ENCODE measurements at regions not wholly inside any gene's neighbourhood (a gene's known extent, or its start where the extent isn't known, plus 50 kb on each side); places are given as distances from the start of the nearest gene placed in this dataset.
"Not testable (repeated sequence)": the region's sequence is repeated elsewhere in the genome, so short reads cannot be mapped to it uniquely, and the experiment has no call there.

DNA sequence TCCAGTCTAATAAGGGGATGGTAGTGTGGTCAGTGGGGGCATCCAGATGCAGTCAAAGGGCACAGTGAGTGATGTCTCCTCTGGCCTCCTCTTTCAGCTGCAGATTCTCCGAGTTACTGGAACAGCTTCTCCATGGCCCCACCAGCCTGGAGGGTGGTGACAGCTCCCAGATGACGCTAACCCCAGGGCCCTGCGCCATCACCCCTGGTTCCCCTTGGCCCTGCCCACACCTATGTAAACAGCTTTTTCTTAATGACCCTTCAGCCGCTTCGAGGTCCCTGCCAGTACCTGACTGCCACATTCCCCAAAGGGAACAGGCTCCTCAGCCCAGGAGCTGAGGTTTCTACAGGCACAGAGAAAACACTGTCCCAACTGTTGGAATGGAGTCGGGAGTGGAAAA is 235.0 kb downstream of the POTED start:
- POLR2A ChIA-PET; H3K4me3 ChIP-seq (ENCODE audit: control insufficient read depth in 1 of 7, extremely low read depth in 1 of 7, insufficient read depth in 4 of 7, low read depth in 2 of 7, low read length in 6 of 7); CTCF ChIA-PET; H3K4me1 ChIP-seq (ENCODE audit: control extremely low read depth in 1 of 4, control insufficient read depth in 4 of 4, insufficient read depth in 4 of 4, low read length in 3 of 4); H3K27me3 ChIP-seq (replicated peaks in 2 of 5; ENCODE audit: control insufficient read depth in 4 of 5, insufficient read depth in 5 of 5, low read length in 4 of 5); H3K27ac ChIP-seq (ENCODE audit: insufficient read depth in 1 of 2, low read depth in 1 of 2, low read length in 2 of 2, poor library complexity in 1 of 2, severe bottlenecking in 2 of 2); H3K36me3 ChIP-seq (ENCODE audit: control insufficient read depth in 4 of 4, insufficient read depth in 4 of 4, low read length in 3 of 4); DNase-seq: not testable (repeated sequence)
- H3K9me3 ChIP-seq (ENCODE audit: control extremely low read depth in 1 of 5, control insufficient read depth in 4 of 5, insufficient read depth in 2 of 5, low read depth in 1 of 5, low read length in 4 of 5): peaks cover 0 to 12% (median 0%) of the 10 kb centered on the region in 5 experiments
- WGBS (ENCODE audit: insufficient coverage): 77% methylated on average over 3 of the region's 6 CpGs

DNA sequence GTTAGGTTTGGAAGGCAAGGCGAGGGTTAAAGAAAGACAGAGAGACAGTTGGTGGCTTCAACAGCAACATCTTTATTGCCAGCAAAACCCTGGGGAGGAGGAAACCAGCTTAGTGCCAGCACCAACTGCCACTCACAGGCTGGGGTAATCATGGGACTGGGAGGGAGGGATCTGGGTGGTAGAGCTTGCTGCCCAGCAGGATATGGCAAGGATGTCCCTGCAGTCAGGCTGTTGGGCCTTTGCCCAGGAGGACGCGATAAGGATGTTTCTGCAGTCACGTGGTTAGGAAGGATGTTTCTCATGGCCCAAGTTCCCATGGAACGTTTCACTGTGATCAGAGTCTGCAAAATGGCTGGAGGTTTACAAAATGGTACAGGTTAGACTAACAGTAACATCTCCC is 233.5 kb downstream of the POTED start:
- H3K4me3 ChIP-seq (ENCODE audit: control insufficient read depth in 1 of 7, extremely low read depth in 1 of 7, insufficient read depth in 4 of 7, low read depth in 2 of 7, low read length in 6 of 7); POLR2A ChIA-PET; DNase-seq; H3K27ac ChIP-seq (ENCODE audit: insufficient read depth in 1 of 2, low read depth in 1 of 2, low read length in 2 of 2, poor library complexity in 1 of 2, severe bottlenecking in 2 of 2); H3K36me3 ChIP-seq (ENCODE audit: control insufficient read depth in 4 of 4, insufficient read depth in 4 of 4, low read length in 3 of 4); H3K4me1 ChIP-seq (ENCODE audit: control extremely low read depth in 1 of 4, control insufficient read depth in 4 of 4, insufficient read depth in 4 of 4, low read length in 3 of 4); H3K9me3 ChIP-seq (ENCODE audit: control extremely low read depth in 1 of 5, control insufficient read depth in 4 of 5, insufficient read depth in 2 of 5, low read depth in 1 of 5, low read length in 4 of 5); H3K27me3 ChIP-seq (replicated peaks in 2 of 5; ENCODE audit: control insufficient read depth in 4 of 5, insufficient read depth in 5 of 5, low read length in 4 of 5); CTCF ChIA-PET: not testable (repeated sequence)
- WGBS (ENCODE audit: insufficient coverage): no CpG with 5 or more reads among the region's 5 CpGs

DNA sequence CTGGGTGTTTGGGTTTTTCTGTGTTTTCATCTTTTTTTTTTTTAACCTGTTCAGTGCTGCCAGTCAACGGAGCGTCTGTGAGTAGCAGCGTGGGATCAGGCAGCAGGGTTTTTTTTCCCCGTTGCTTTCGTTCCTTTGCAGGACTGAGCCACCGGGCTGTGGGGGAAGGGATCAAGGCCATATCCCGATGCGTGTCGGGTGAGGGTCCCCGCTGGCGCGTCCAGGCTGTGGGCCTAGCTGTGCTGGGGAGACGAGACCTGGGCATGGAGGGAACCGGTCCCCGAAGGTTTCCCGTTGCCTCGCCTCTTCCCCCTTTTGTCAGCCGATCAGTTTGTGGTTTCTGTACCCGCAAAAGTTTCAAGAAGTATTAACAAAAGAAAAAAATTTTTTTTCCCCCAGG is 218.1 kb downstream of the POTED start:
- DNase-seq; POLR2A ChIA-PET; H3K27ac ChIP-seq (ENCODE audit: insufficient read depth in 1 of 2, low read depth in 1 of 2, low read length in 2 of 2, poor library complexity in 1 of 2, severe bottlenecking in 2 of 2); CTCF ChIA-PET; H3K36me3 ChIP-seq (ENCODE audit: control insufficient read depth in 4 of 4, insufficient read depth in 4 of 4, low read length in 3 of 4); H3K4me1 ChIP-seq (ENCODE audit: control extremely low read depth in 1 of 4, control insufficient read depth in 4 of 4, insufficient read depth in 4 of 4, low read length in 3 of 4); H3K4me3 ChIP-seq (ENCODE audit: control insufficient read depth in 1 of 7, extremely low read depth in 1 of 7, insufficient read depth in 4 of 7, low read depth in 2 of 7, low read length in 6 of 7); H3K27me3 ChIP-seq (replicated peaks in 2 of 5; ENCODE audit: control insufficient read depth in 4 of 5, insufficient read depth in 5 of 5, low read length in 4 of 5); H3K9me3 ChIP-seq (ENCODE audit: control extremely low read depth in 1 of 5, control insufficient read depth in 4 of 5, insufficient read depth in 2 of 5, low read depth in 1 of 5, low read length in 4 of 5): not testable (repeated sequence)
- 94% methylated on average over 11 of the region's 19 CpGs for WGBS (ENCODE audit: insufficient coverage)

DNA sequence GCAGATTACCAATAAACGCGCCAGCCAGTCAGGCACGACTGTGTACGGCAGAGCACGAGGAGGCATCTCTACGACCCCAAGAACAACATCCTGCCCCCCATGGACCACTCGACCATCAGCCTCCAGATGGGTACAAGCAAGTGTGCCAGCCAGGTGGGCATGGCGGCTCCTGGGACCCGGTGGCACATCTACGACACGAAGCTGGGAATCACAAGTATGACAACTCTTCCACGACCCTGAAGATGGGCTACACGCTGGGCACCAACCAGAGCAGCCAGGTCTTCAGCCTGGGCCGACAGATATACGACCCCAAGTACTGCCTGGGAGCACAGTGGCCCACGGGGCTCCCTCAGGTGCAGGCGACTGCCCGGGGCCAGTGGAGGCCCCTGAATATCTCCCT is 217.6 kb downstream of the POTED start:
- ChIA-PET POLR2A (no interaction called here), CTCF (no interaction called here)
- Histone ChIP-seq H3K4me1 (ENCODE audit: control extremely low read depth in 1 of 4, control insufficient read depth in 4 of 4, insufficient read depth in 4 of 4, low read length in 3 of 4) (peaks cover 0 to 6% (median 0%) of the 10 kb centered on the region in 4 experiments), H3K27me3 (replicated peaks in 2 of 5; ENCODE audit: control insufficient read depth in 4 of 5, insufficient read depth in 5 of 5, low read length in 4 of 5) (no peaks in the 10 kb centered on the region), H3K27ac (ENCODE audit: insufficient read depth in 1 of 2, low read depth in 1 of 2, low read length in 2 of 2, poor library complexity in 1 of 2, severe bottlenecking in 2 of 2) (no peak overlapping the region), H3K4me3 (ENCODE audit: control insufficient read depth in 1 of 7, extremely low read depth in 1 of 7, insufficient read depth in 4 of 7, low read depth in 2 of 7, low read length in 6 of 7) (no peak overlapping the region), H3K9me3 (ENCODE audit: control extremely low read depth in 1 of 5, control insufficient read depth in 4 of 5, insufficient read depth in 2 of 5, low read depth in 1 of 5, low read length in 4 of 5) (peaks cover 0 to 9% (median 0%) of the 10 kb centered on the region in 5 experiments), H3K36me3 (ENCODE audit: control insufficient read depth in 4 of 4, insufficient read depth in 4 of 4, low read length in 3 of 4) (no peaks in the 10 kb centered on the region)
- no peak for DNase-seq
- WGBS (ENCODE audit: insufficient coverage): 88% methylated on average over 11 of the region's 18 CpGs

DNA sequence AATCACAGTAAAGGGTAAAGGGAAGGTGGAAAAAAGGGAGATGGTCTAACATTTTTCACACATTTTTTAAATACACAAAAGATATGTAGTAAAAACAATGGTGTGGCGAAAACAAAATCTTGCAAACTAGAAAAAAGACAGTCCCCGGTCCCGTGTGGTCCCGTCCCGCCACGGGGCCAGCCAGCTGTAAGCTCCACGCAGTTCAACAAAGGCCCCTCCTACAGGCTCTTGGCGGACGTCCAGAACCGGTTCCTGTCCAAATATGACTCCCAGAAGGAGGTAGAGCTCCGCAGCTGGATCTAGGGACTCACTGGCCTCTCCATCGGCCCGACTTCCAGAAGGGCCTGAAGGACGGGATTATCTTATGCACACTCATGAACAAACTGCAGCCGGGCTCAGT is 216.9 kb downstream of the POTED start:
- 79% methylated on average over 12 of the region's 15 CpGs for WGBS (ENCODE audit: insufficient coverage)
- POLR2A ChIA-PET; DNase-seq; H3K27ac ChIP-seq (ENCODE audit: insufficient read depth in 1 of 2, low read depth in 1 of 2, low read length in 2 of 2, poor library complexity in 1 of 2, severe bottlenecking in 2 of 2); CTCF ChIA-PET; H3K9me3 ChIP-seq (ENCODE audit: control extremely low read depth in 1 of 5, control insufficient read depth in 4 of 5, insufficient read depth in 2 of 5, low read depth in 1 of 5, low read length in 4 of 5); H3K27me3 ChIP-seq (replicated peaks in 2 of 5; ENCODE audit: control insufficient read depth in 4 of 5, insufficient read depth in 5 of 5, low read length in 4 of 5); H3K4me3 ChIP-seq (ENCODE audit: control insufficient read depth in 1 of 7, extremely low read depth in 1 of 7, insufficient read depth in 4 of 7, low read depth in 2 of 7, low read length in 6 of 7); H3K4me1 ChIP-seq (ENCODE audit: control extremely low read depth in 1 of 4, control insufficient read depth in 4 of 4, insufficient read depth in 4 of 4, low read length in 3 of 4); H3K36me3 ChIP-seq (ENCODE audit: control insufficient read depth in 4 of 4, insufficient read depth in 4 of 4, low read length in 3 of 4): not testable (repeated sequence)

DNA sequence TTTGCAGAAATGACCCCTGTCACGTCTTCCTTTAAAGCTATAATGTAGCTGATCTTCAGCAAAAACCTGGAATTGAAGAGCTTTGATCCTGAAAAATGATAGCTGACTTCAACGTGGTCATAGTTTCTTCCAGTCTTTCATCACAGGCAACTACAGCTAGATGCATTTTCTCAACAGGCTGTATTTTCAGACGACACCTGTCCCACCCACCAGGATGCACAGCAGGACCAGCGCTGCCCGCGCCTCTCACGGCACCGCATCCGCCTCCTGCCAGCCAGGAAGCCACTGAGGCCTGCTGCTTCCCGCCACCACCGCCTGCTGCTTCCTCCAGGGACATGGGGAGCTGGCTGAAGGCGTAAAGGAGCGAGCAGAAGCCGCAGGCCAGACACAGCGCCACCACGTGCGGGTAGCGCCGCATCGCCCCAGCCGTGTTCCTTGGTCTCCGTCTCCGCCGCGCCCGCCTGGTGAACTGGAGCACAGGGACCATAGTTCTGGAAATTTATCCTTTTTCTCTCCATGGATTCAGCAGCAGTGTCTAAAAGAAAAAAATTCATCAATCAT is 215.7 kb downstream of the POTED start:
- H3K4me3 ChIP-seq (ENCODE audit: control insufficient read depth in 1 of 7, extremely low read depth in 1 of 7, insufficient read depth in 4 of 7, low read depth in 2 of 7, low read length in 6 of 7); H3K27me3 ChIP-seq (replicated peaks in 2 of 5; ENCODE audit: control insufficient read depth in 4 of 5, insufficient read depth in 5 of 5, low read length in 4 of 5); CTCF ChIA-PET; H3K4me1 ChIP-seq (ENCODE audit: control extremely low read depth in 1 of 4, control insufficient read depth in 4 of 4, insufficient read depth in 4 of 4, low read length in 3 of 4); H3K36me3 ChIP-seq (ENCODE audit: control insufficient read depth in 4 of 4, insufficient read depth in 4 of 4, low read length in 3 of 4); POLR2A ChIA-PET; H3K9me3 ChIP-seq (ENCODE audit: control extremely low read depth in 1 of 5, control insufficient read depth in 4 of 5, insufficient read depth in 2 of 5, low read depth in 1 of 5, low read length in 4 of 5); H3K27ac ChIP-seq (ENCODE audit: insufficient read depth in 1 of 2, low read depth in 1 of 2, low read length in 2 of 2, poor library complexity in 1 of 2, severe bottlenecking in 2 of 2): not testable (repeated sequence)
- peak; percentile 11 to 81 (median 79) for DNase-seq
- WGBS (ENCODE audit: insufficient coverage): 0% methylated on average over 2 of the region's 26 CpGs

DNA sequence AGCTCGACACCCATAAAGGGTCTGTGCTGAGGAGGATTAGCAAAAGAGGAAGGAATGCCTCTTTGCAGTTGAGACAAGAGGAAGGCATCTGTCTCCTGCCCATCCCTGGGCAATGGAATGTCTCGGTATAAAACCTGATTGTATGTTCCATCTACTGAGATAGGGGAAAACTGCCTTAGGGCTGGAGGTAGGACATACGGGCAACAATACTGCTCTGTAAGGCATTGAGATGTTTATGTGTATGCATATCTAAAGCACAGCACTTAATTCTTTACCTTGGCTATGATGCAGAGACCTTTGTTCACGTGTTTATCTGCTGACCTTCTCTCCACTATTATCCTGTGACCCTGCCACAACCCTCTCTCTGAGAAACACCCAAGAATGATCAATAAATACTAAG is 210.7 kb downstream of the POTED start:
- H3K9me3 ChIP-seq (ENCODE audit: control extremely low read depth in 1 of 5, control insufficient read depth in 4 of 5, insufficient read depth in 2 of 5, low read depth in 1 of 5, low read length in 4 of 5); H3K36me3 ChIP-seq (ENCODE audit: control insufficient read depth in 4 of 4, insufficient read depth in 4 of 4, low read length in 3 of 4); H3K27me3 ChIP-seq (replicated peaks in 2 of 5; ENCODE audit: control insufficient read depth in 4 of 5, insufficient read depth in 5 of 5, low read length in 4 of 5); H3K4me1 ChIP-seq (ENCODE audit: control extremely low read depth in 1 of 4, control insufficient read depth in 4 of 4, insufficient read depth in 4 of 4, low read length in 3 of 4); CTCF ChIA-PET; DNase-seq; POLR2A ChIA-PET; H3K4me3 ChIP-seq (ENCODE audit: control insufficient read depth in 1 of 7, extremely low read depth in 1 of 7, insufficient read depth in 4 of 7, low read depth in 2 of 7, low read length in 6 of 7); H3K27ac ChIP-seq (ENCODE audit: insufficient read depth in 1 of 2, low read depth in 1 of 2, low read length in 2 of 2, poor library complexity in 1 of 2, severe bottlenecking in 2 of 2): not testable (repeated sequence)
- WGBS (ENCODE audit: insufficient coverage): 44% methylated on average over 1 of the region's 4 CpGs

All from common myeloid progenitor, CD34-positive (primary cell).